ENCODE measurements at regions not wholly inside any gene's neighbourhood (a gene's known extent, or its start where the extent isn't known, plus 50 kb on each side); places are given as distances from the start of the nearest gene placed in this dataset.

GRCh38 chr13:66036024-66036614 is 1194.0 kb downstream of the PCDH9 start:
- no peak overlapping the region for H2AFZ ChIP-seq (ENCODE audit: low read length)
- no peaks in the 10 kb centered on the region for H3K27me3 ChIP-seq (ENCODE audit: insufficient read depth, low read length, poor library complexity, severe bottlenecking)
- no peaks in the 10 kb centered on the region for H3F3A ChIP-seq (ENCODE audit: low read depth)
- TF ChIP-seq, protein P1, sequence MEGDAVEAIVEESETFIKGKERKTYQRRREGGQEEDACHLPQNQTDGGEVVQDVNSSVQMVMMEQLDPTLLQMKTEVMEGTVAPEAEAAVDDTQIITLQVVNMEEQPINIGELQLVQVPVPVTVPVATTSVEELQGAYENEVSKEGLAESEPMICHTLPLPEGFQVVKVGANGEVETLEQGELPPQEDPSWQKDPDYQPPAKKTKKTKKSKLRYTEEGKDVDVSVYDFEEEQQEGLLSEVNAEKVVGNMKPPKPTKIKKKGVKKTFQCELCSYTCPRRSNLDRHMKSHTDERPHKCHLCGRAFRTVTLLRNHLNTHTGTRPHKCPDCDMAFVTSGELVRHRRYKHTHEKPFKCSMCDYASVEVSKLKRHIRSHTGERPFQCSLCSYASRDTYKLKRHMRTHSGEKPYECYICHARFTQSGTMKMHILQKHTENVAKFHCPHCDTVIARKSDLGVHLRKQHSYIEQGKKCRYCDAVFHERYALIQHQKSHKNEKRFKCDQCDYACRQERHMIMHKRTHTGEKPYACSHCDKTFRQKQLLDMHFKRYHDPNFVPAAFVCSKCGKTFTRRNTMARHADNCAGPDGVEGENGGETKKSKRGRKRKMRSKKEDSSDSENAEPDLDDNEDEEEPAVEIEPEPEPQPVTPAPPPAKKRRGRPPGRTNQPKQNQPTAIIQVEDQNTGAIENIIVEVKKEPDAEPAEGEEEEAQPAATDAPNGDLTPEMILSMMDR (conservative IDR thresholded peaks at IDR 0.05; ENCODE audit: low read length): no peak
- TF ChIP-seq EZH2phosphoT487 (IDR thresholded peaks at IDR 0.05; ENCODE audit: borderline replicate concordance): no peak
- H3K36me3 ChIP-seq (ENCODE audit: insufficient read depth, low read length): no peaks in the 10 kb centered on the region
- no peaks in the 10 kb centered on the region for H3K4me1 ChIP-seq (ENCODE audit: insufficient read depth, low read length, poor library complexity, severe bottlenecking)
- no peak overlapping the region for H3K4me2 ChIP-seq (ENCODE audit: low read depth, low read length, poor library complexity, severe bottlenecking)
- H3K9me3 ChIP-seq (ENCODE audit: insufficient read depth, low read depth, low read length): no peaks in the 10 kb centered on the region
- no peak overlapping the region for H3K4me3 ChIP-seq (ENCODE audit: low read length, poor library complexity, severe bottlenecking)
- H3K79me2 ChIP-seq (ENCODE audit: insufficient read depth, low read length): no peaks in the 10 kb centered on the region
- no peaks in the 10 kb centered on the region for H4K20me1 ChIP-seq (ENCODE audit: insufficient read depth, low read length, poor library complexity, severe bottlenecking)
- H3K9ac ChIP-seq (ENCODE audit: low read depth, low read length, poor library complexity, severe bottlenecking): no peak overlapping the region
- no peaks in the 10 kb centered on the region for H3K9me2 ChIP-seq (replicated peaks; ENCODE audit: low read depth, low read length)

DNA sequence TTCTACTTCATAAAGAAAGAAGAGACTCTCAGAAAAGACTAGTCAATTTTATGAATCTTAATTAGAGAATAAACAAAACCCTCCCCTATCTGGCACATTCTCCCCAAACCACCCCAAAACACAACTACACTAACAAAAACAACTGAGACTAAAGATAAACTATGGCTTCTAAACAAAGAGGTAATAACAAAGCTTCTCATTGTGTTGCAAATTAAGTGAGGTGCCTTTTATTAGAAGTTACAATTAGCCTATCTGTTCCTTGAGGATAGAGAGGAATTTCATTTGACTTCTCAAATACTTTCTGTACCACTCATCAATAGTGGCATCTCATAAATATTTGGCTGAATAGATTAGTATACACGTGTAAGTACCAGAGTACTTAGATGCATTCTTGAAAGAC is 1196.2 kb downstream of the PCDH9 start:
- Histone ChIP-seq H3K4me2 (ENCODE audit: low read depth, low read length, poor library complexity, severe bottlenecking) (no peak overlapping the region), H2AFZ (ENCODE audit: low read length) (no peak overlapping the region), H3K27me3 (ENCODE audit: insufficient read depth, low read length, poor library complexity, severe bottlenecking) (no peaks in the 10 kb centered on the region), H4K20me1 (ENCODE audit: insufficient read depth, low read length, poor library complexity, severe bottlenecking) (no peaks in the 10 kb centered on the region), H3K9me3 (ENCODE audit: insufficient read depth, low read depth, low read length) (no peaks in the 10 kb centered on the region), H3K4me1 (ENCODE audit: insufficient read depth, low read length, poor library complexity, severe bottlenecking) (no peaks in the 10 kb centered on the region), H3K9ac (ENCODE audit: low read depth, low read length, poor library complexity, severe bottlenecking) (no peak overlapping the region), H3K79me2 (ENCODE audit: insufficient read depth, low read length) (no peaks in the 10 kb centered on the region), H3K36me3 (ENCODE audit: insufficient read depth, low read length) (no peaks in the 10 kb centered on the region), H3K9me2 (replicated peaks; ENCODE audit: low read depth, low read length) (no peaks in the 10 kb centered on the region), H3K4me3 (ENCODE audit: low read length, poor library complexity, severe bottlenecking) (no peak overlapping the region), H3F3A (ENCODE audit: low read depth) (no peaks in the 10 kb centered on the region)
- no peak for TF ChIP-seq EZH2phosphoT487 (IDR thresholded peaks at IDR 0.05; ENCODE audit: borderline replicate concordance)
- TF ChIP-seq, protein P1 (conservative IDR thresholded peaks at IDR 0.05; ENCODE audit: low read length): no peak

DNA sequence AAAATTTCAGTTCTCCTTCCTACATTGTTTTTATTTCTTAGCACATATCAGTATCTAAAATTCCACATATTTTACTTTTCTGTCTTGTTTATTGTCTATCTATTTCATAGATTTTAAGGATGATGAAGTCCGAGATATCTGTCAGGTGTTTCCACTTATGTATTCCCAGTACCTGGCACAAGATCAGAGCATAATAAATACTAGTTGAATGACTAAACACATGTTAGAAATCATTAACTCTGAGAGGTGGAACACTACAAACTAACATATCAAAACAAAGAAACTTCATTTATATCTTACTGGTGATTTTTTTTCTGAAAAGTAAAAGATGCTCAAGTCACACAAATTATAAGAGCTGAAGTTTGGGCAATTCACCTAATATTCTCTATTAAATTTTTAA is 1208.3 kb downstream of the PCDH9 start:
- Histone ChIP-seq H3K9me3 (ENCODE audit: insufficient read depth, low read depth, low read length) (no peaks in the 10 kb centered on the region), H3K27me3 (ENCODE audit: insufficient read depth, low read length, poor library complexity, severe bottlenecking) (no peaks in the 10 kb centered on the region), H3F3A (ENCODE audit: low read depth) (no peaks in the 10 kb centered on the region), H3K4me2 (ENCODE audit: low read depth, low read length, poor library complexity, severe bottlenecking) (no peak overlapping the region), H3K9me2 (replicated peaks; ENCODE audit: low read depth, low read length) (no peaks in the 10 kb centered on the region), H3K4me1 (ENCODE audit: insufficient read depth, low read length, poor library complexity, severe bottlenecking) (no peaks in the 10 kb centered on the region), H3K79me2 (ENCODE audit: insufficient read depth, low read length) (no peaks in the 10 kb centered on the region), H4K20me1 (ENCODE audit: insufficient read depth, low read length, poor library complexity, severe bottlenecking) (no peaks in the 10 kb centered on the region), H2AFZ (ENCODE audit: low read length) (no peak overlapping the region), H3K36me3 (ENCODE audit: insufficient read depth, low read length) (no peaks in the 10 kb centered on the region), H3K9ac (ENCODE audit: low read depth, low read length, poor library complexity, severe bottlenecking) (no peak overlapping the region), H3K4me3 (ENCODE audit: low read length, poor library complexity, severe bottlenecking) (no peak overlapping the region)
- TF ChIP-seq EZH2phosphoT487 (IDR thresholded peaks at IDR 0.05; ENCODE audit: borderline replicate concordance): no peak
- TF ChIP-seq, protein P1 (conservative IDR thresholded peaks at IDR 0.05; ENCODE audit: low read length): no peak

Measured in Loucy (cell line).